ENCODE measurements at regions not wholly inside any gene's neighbourhood (a gene's known extent, or its start where the extent isn't known, plus 50 kb on each side); places are given as distances from the start of the nearest gene placed in this dataset.
"Not testable (repeated sequence)": the region's sequence is repeated elsewhere in the genome, so short reads cannot be mapped to it uniquely, and the experiment has no call there.

DNA sequence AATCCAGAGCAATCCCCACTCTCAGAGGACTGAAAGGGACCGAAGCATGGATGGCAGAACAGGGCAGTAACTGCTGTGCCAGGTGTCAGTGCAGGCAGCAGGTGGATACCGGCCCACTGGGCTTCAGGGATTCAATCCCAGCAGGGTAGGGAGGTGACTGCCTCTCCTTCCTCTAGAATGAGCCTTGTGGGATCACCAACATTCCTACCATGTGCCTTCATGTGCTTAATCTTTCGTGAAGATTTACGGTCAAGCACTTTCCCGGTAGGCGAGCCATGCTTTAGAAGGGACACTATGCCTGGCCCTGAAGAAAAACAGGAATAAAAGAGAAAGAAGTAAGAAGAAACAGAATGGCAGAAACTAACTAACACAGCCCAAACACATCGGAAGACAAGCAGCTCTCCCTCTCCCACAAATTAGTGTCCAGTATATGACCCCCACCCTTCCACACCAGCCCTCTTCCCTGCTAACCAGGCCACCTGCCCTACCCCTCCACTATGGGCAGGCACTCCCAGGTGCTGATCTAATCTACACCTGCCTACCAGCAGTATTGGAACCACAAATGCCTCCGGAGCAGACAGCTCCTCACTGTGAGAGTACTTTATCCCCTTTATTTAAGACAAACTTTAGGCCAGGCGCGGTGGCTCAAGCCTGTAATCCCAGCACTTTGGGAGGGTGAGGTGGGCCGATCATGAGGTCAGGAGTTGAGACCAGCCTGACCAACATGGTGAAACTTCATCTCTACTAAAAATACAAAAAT lies 162.5 kb downstream of the NUFIP1 start:
- no peak for DNase-seq (ENCODE audit: low spot score)
- Mint-ChIP-seq H3K27ac (ENCODE audit: unreplicated experiment) (no peak overlapping the region), H3K4me1 (ENCODE audit: low read depth) (no peaks in the 10 kb centered on the region), H3K9me3 (ENCODE audit: low read depth) (no peaks in the 10 kb centered on the region), H3K4me3 (ENCODE audit: unreplicated experiment) (no peak overlapping the region), H3K27me3 (ENCODE audit: low read depth) (no peaks in the 10 kb centered on the region), H3K36me3 (ENCODE audit: low read depth) (no peaks in the 10 kb centered on the region)
- TF ChIP-seq, protein P1, sequence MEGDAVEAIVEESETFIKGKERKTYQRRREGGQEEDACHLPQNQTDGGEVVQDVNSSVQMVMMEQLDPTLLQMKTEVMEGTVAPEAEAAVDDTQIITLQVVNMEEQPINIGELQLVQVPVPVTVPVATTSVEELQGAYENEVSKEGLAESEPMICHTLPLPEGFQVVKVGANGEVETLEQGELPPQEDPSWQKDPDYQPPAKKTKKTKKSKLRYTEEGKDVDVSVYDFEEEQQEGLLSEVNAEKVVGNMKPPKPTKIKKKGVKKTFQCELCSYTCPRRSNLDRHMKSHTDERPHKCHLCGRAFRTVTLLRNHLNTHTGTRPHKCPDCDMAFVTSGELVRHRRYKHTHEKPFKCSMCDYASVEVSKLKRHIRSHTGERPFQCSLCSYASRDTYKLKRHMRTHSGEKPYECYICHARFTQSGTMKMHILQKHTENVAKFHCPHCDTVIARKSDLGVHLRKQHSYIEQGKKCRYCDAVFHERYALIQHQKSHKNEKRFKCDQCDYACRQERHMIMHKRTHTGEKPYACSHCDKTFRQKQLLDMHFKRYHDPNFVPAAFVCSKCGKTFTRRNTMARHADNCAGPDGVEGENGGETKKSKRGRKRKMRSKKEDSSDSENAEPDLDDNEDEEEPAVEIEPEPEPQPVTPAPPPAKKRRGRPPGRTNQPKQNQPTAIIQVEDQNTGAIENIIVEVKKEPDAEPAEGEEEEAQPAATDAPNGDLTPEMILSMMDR (IDR thresholded peaks at IDR 0.05): no peak

DNA sequence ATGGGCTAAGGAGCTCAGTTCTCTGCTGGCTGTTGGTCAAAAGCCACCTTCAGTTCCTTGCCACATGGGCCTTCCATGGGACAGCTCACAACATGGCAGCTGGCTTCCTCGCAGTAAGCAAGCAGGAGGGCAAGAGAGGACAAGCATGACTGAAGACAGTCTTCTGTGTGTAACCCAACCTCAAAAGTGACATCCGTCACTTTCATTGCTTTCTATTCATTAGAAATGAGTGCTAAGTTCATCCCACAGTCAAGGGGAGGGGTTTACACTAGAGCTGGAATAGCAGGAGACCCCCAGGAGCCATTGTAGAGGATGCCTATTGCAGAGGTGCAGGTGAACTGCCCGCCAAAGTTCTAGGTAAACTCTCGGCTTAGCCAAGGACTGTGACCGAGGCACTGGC lies 163.3 kb downstream of the NUFIP1 start:
- Mint-ChIP-seq H3K36me3 (ENCODE audit: low read depth) (no peaks in the 10 kb centered on the region), H3K4me3 (ENCODE audit: unreplicated experiment) (no peak overlapping the region), H3K27ac (ENCODE audit: unreplicated experiment) (no peak overlapping the region), H3K9me3 (ENCODE audit: low read depth) (no peaks in the 10 kb centered on the region), H3K27me3 (ENCODE audit: low read depth) (no peaks in the 10 kb centered on the region), H3K4me1 (ENCODE audit: low read depth) (no peaks in the 10 kb centered on the region)
- DNase-seq (ENCODE audit: low spot score): no peak
- TF ChIP-seq, protein P1 (IDR thresholded peaks at IDR 0.05): no peak

DNA sequence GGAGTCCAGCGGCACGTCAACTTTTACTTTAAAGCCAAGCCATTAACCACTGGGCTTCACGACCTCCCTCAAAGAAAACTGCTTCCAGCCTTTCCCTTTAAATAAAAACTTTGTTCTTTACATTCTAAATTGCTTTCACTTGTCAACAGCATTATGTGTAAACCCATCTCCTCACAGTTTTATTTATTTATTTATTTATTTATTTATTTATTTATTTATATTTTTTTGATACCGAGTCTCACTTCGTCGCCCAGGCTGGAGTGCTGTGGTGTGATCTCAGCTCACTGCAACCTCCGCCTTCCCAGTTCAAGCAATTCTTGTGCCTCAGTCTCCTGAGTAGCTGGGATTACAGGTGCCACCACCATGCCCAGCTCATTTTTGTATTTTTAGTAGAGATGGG lies 165.7 kb downstream of the NUFIP1 start:
- not testable (repeated sequence) for H3K27me3 Mint-ChIP-seq (ENCODE audit: low read depth); H3K27ac Mint-ChIP-seq (ENCODE audit: unreplicated experiment); H3K9me3 Mint-ChIP-seq (ENCODE audit: low read depth); H3K36me3 Mint-ChIP-seq (ENCODE audit: low read depth); H3K4me3 Mint-ChIP-seq (ENCODE audit: unreplicated experiment); DNase-seq (ENCODE audit: low spot score); H3K4me1 Mint-ChIP-seq (ENCODE audit: low read depth)

DNA sequence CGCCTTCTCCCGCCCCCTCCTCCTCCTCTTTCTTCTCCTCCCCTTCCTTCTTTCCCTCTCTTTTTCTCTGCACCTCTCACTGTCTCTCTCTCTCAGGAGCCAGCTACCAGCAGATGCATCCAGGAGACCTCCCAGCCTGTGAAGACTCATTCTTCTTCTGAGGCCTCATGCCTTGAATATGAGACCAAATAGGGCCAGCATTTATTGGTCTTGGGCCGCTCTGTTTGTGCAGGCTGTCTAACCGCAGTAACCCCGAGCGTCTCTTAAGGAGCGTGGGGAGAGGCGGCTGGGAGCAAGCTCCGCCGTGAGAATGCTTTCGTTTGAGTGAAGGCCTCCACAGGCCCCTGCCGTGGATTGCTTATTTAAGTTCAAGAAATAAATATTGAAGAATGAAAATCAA lies 167.0 kb downstream of the NUFIP1 start:
- Mint-ChIP-seq H3K27me3 (ENCODE audit: low read depth) (no peaks in the 10 kb centered on the region), H3K4me3 (ENCODE audit: unreplicated experiment) (no peak overlapping the region), H3K27ac (ENCODE audit: unreplicated experiment) (no peak overlapping the region), H3K4me1 (ENCODE audit: low read depth) (peaks cover 14% of the 10 kb centered on the region), H3K36me3 (ENCODE audit: low read depth) (no peaks in the 10 kb centered on the region), H3K9me3 (ENCODE audit: low read depth) (no peaks in the 10 kb centered on the region)
- DNase-seq (ENCODE audit: low spot score): no peak
- TF ChIP-seq, protein P1 (IDR thresholded peaks at IDR 0.05): no peak

DNA sequence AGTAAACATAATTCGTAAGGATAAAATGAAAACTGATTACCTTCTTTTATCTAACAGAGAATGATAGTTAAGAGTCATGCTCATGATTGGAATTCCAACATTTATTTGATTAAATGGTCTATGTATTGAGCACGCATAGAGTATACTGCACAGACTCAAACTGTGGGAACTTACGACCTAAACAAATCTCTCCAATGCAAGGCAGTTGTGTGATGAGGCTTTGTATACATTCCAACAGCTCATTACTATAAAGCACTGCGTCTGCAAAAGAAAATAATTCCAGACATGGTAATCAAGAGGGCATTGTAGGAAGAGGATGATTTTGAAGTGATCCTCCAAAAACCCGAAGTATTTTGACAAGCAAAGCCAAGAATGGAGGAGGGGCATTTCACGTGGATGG lies 169.5 kb downstream of the NUFIP1 start:
- no peak overlapping the region for H3K27ac Mint-ChIP-seq (ENCODE audit: unreplicated experiment)
- H3K36me3 Mint-ChIP-seq (ENCODE audit: low read depth): no peaks in the 10 kb centered on the region

More for the DNA sequence above, 169.5 kb downstream of the NUFIP1 start:
- no peaks in the 10 kb centered on the region for H3K9me3 Mint-ChIP-seq (ENCODE audit: low read depth)
- DNase-seq (ENCODE audit: low spot score): no peak
- peaks cover 39% of the 10 kb centered on the region for H3K4me1 Mint-ChIP-seq (ENCODE audit: low read depth)
- no peaks in the 10 kb centered on the region for H3K27me3 Mint-ChIP-seq (ENCODE audit: low read depth)
- TF ChIP-seq, protein P1 (IDR thresholded peaks at IDR 0.05): no peak
- no peak overlapping the region for H3K4me3 Mint-ChIP-seq (ENCODE audit: unreplicated experiment)

All from chondrocyte (in vitro differentiated cells).